IMR-90 (cell line): ENCODE measurements at regions not wholly inside any gene's neighbourhood (a gene's known extent, or its start where the extent isn't known, plus 50 kb on each side); places are given as distances from the start of the nearest gene placed in this dataset.

ENCODE experiments used
- ATAC-seq: fragments of 200-7000 bp; cut with Tn5 transposase; 2 replicates; pipeline ENCODE4 v1.9.1; 2020; ENCODE audit warnings: low read depth, mild to moderate bottlenecking, moderate library complexity
- BruUV-seq: library from RNA; stranded (reverse); fragments of 400-500 nt; replicated peaks from 2 replicates; lab custom pipeline; 2021; lab: Mats Ljungman, UMichigan
- CTCF ChIA-PET: fragments of 300-600 bp; formaldehyde crosslinking; extraction: SDS; loops from one replicate; lab custom pipeline; 2021; ENCODE audit warnings: antibody characterized with exemption; lab: Yijun Ruan, JAX
- POLR2A ChIA-PET: fragments of 300-600 bp; sonication (Branson Sonifier 250); formaldehyde crosslinking; loops from one replicate; lab custom pipeline; 2022; ENCODE audit warnings: antibody characterized with exemption; ENCODE audit not compliant: unreplicated experiment; lab: Charles Lee
- DNase-seq: peaks from one replicate; pipeline ENCODE4 v3.0.0; 2013
- H2AFZ ChIP-seq: replicated peaks from 2 replicates; pipeline ENCODE3; 2013; ENCODE audit warnings: low read length, mild to moderate bottlenecking; ENCODE audit not compliant: poor library complexity
- H2AK5ac ChIP-seq: 2 replicates; pipeline ENCODE4 v1.6.1; 2013; ENCODE audit warnings: low read depth, low read length, inconsistent platforms
- H2AK9ac ChIP-seq: replicated peaks from 2 replicates; pipeline ENCODE3; 2013; ENCODE audit warnings: mild to moderate bottlenecking, low read depth, low read length, moderate library complexity; ENCODE audit not compliant: poor library complexity
- H2BK120ac ChIP-seq: 2 replicates; pipeline ENCODE4 v1.6.1; 2013; ENCODE audit warnings: low read depth, low read length, inconsistent platforms
- H2BK15ac ChIP-seq: 3 replicates; pipeline ENCODE4 v1.6.1; 2013; ENCODE audit warnings: low read depth, low read length, inconsistent platforms
- H2BK20ac ChIP-seq: 2 replicates; pipeline ENCODE4 v1.6.1; 2013; ENCODE audit warnings: low read depth, mild to moderate bottlenecking, inconsistent platforms, low read length, moderate library complexity
- H2BK5ac ChIP-seq: 2 replicates; pipeline ENCODE4 v1.6.1; 2013; ENCODE audit warnings: mild to moderate bottlenecking, low read depth, low read length, inconsistent platforms; ENCODE audit not compliant: poor library complexity, severe bottlenecking
- H3K14ac ChIP-seq: replicated peaks from 2 replicates; pipeline ENCODE4 v1.6.1; 2013; ENCODE audit warnings: low read depth, low read length, inconsistent platforms
- H3K18ac ChIP-seq: 2 replicates; pipeline ENCODE4 v1.6.1; 2013; ENCODE audit warnings: low read depth, low read length, control low read depth
- H3K23ac ChIP-seq: 2 replicates; pipeline ENCODE4 v1.6.1; 2013; ENCODE audit warnings: low read depth, low read length, inconsistent platforms
- H3K27ac ChIP-seq: 2 replicates; pipeline ENCODE4 v1.5.1; 2013; ENCODE audit warnings: mild to moderate bottlenecking, control low read depth, low read length; ENCODE audit not compliant: insufficient read depth
- H3K27me3 ChIP-seq: 2 replicates; pipeline ENCODE4 v1.6.1; 2013; ENCODE audit warnings: low read length; ENCODE audit not compliant: control insufficient read depth, insufficient read depth
- H3K36me3 ChIP-seq: 2 replicates; pipeline ENCODE4 v1.6.1; 2013; ENCODE audit warnings: low read length, mixed read lengths; ENCODE audit not compliant: control insufficient read depth, insufficient read depth
- H3K4ac ChIP-seq: 2 replicates; pipeline ENCODE4 v1.6.1; 2013; ENCODE audit warnings: low read depth, low read length, inconsistent platforms
- H3K4me1 ChIP-seq: 2 replicates; pipeline ENCODE4 v1.6.1; 2013; ENCODE audit warnings: low read length, mixed read lengths; ENCODE audit not compliant: control insufficient read depth, insufficient read depth
- H3K4me2 ChIP-seq: 2 replicates; pipeline ENCODE4 v1.6.1; 2013; ENCODE audit warnings: low read depth, mild to moderate bottlenecking, control low read depth, low read length, moderate library complexity
- H3K4me3 ChIP-seq: 2 replicates; pipeline ENCODE4 v1.5.1; 2013; ENCODE audit warnings: low read depth, mild to moderate bottlenecking, control low read depth, low read length, moderate library complexity; ENCODE audit not compliant: insufficient read depth
- H3K56ac ChIP-seq: 2 replicates; pipeline ENCODE4 v1.6.1; 2013; ENCODE audit warnings: low read length, inconsistent platforms; ENCODE audit not compliant: insufficient read depth; ENCODE audit errors: extremely low read depth
- H3K79me1 ChIP-seq, 2 experiments: 2 replicates each; pipeline ENCODE4 v1.6.1; 2013; ENCODE audit warnings: low read length in 2 of 2, inconsistent platforms in 1 of 2, low read depth in 1 of 2
- H3K9ac ChIP-seq: 2 replicates; pipeline ENCODE4 v1.6.1; 2013; ENCODE audit warnings: low read depth, low read length, control low read depth
- H3K9me1 ChIP-seq: 2 replicates; pipeline ENCODE4 v1.6.1; 2013; ENCODE audit warnings: low read length, inconsistent platforms; ENCODE audit not compliant: insufficient read depth
- H3K9me3 ChIP-seq: 2 replicates; pipeline ENCODE4 v1.6.1; 2013; ENCODE audit warnings: low read length; ENCODE audit not compliant: control insufficient read depth, insufficient read depth
- H4K20me1 ChIP-seq: 2 replicates; pipeline ENCODE4 v1.6.1; 2013; ENCODE audit warnings: low read length, inconsistent platforms; ENCODE audit not compliant: insufficient read depth
- H4K5ac ChIP-seq: 2 replicates; pipeline ENCODE4 v1.6.1; 2013; ENCODE audit warnings: mild to moderate bottlenecking, low read depth, low read length, control low read depth
- H4K8ac ChIP-seq, 2 experiments: 2 replicates each; pipeline ENCODE4 v1.6.1; 2013; ENCODE audit warnings: low read depth in 2 of 2, low read length in 2 of 2, control low read depth in 1 of 2, inconsistent platforms in 1 of 2
- H4K91ac ChIP-seq: 2 replicates; pipeline ENCODE4 v1.6.1; 2013; ENCODE audit warnings: low read depth, low read length, inconsistent platforms; ENCODE audit not compliant: insufficient read depth
- ELK1 ChIP-seq: fragments of 150-350 bp; IDR thresholded peaks from 2 replicates; pipeline ENCODE4 v1.6.1; 2016; ENCODE audit warnings: low read depth, mild to moderate bottlenecking, low read length, moderate library complexity, borderline replicate concordance
- MAZ ChIP-seq: IDR thresholded peaks from 2 replicates; pipeline ENCODE4 v1.6.1; 2012; ENCODE audit warnings: low read depth, mild to moderate bottlenecking, low read length, improper control_type of control experiment, moderate library complexity, borderline replicate concordance
- MXI1 ChIP-seq: IDR thresholded peaks from 2 replicates; pipeline ENCODE4 v1.6.1; 2012; ENCODE audit warnings: low read depth, mild to moderate bottlenecking, low read length, moderate library complexity, borderline replicate concordance
- POLR2A ChIP-seq: IDR thresholded peaks from 2 replicates; pipeline ENCODE4 v1.6.1; 2012; ENCODE audit warnings: mild to moderate bottlenecking, low read depth, low read length
- RAD21 ChIP-seq: IDR thresholded peaks from 2 replicates; pipeline ENCODE4 v1.6.1; 2012; ENCODE audit warnings: low read length, improper control_type of control experiment
- WGBS, 2 experiments: methylation state at CpG; one replicate each; pipeline versions ENCODE4 v1.1.5 to v1.1.7; 2013; ENCODE audit warnings: missing lambda C conversion rate in 2 of 2; ENCODE audit not compliant: insufficient read length in 1 of 2; ENCODE audit errors: extremely low coverage in 2 of 2; 5-methylcytosine and 5-hydroxymethylcytosine counted together
- dilution Hi-C: fragments of 300-500 bp; cut with HindIII; formaldehyde crosslinking; loops from one replicate; pipeline ENCODE4 v1.14.3; 2018; ENCODE audit warnings: low sequenced_read_pairs; ENCODE audit not compliant: unreplicated experiment
- in situ Hi-C: fragments of 300-500 bp; cut with MboI; formaldehyde crosslinking; loops from 3 replicates; pipeline ENCODE4 v1.14.3; 2019; ENCODE audit warnings: low sequenced_read_pairs, inconsistent platforms, mixed read lengths
- intact Hi-C: fragments of 100-400 bp; cut with micrococcal nuclease; formaldehyde crosslinking; loops from 2 replicates; pipeline ENCODE4 v1.10.0; 2022
- TF ChIP-seq, protein P1 (sequence below): conservative IDR thresholded peaks from 2 replicates; pipeline ENCODE4 v1.5.1; 2012; ENCODE audit warnings: mild to moderate bottlenecking, low read depth, low read length, improper control_type of control experiment

DNA sequence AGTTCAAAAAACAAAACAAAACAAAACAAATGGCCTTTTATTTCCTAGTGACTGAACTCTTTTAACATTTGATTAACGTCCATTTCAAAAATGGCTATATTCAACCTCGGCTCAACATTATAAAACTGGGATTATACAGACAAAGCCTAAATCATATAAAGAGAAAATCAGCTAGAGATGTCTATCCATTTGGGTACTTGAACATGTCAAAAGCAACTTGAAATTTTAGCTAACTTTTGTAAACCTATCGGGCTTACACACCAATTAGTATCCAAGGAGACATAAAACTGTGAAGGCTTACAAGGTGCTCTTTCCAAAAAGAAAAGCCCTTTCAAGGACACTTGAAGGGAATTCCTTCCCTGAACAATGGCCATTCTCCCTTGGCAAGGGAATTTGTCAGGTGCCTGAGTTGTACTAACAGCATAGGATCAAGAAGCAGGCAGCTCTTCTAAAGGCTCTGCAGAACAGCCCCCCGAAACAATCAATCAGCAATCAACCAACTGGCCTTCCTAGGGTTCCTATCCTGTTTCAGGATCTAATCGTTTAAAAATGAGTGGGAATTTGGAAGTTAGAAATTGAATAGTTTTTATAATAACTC is 633.7 kb upstream of the HTR2C start:
- Histone ChIP-seq H4K8ac (no peak overlapping the region), H2BK20ac (no peak overlapping the region), H3K9me1 (no peaks in the 10 kb centered on the region), H3K23ac (no peak overlapping the region), H3K4me3 (no peak overlapping the region), H2AK9ac (no peak overlapping the region), H3K36me3 (no peaks in the 10 kb centered on the region), H2AK5ac (no peak overlapping the region), H3K4me1 (no peaks in the 10 kb centered on the region), H4K5ac (no peak overlapping the region), H3K27me3 (no peaks in the 10 kb centered on the region; the same call in 1 of the 2 replicates), H3K18ac (no peak overlapping the region), H2BK5ac (no peak overlapping the region), H3K56ac (no peak overlapping the region), H3K27ac (no peak overlapping the region), H2AFZ (no peak overlapping the region), H3K14ac (no peak overlapping the region), H3K79me1 (no peaks in the 10 kb centered on the region), H3K9ac (no peak overlapping the region), H3K4me2 (no peak overlapping the region), H3K4ac (no peak overlapping the region), H4K20me1 (no peaks in the 10 kb centered on the region), H2BK15ac (no peak overlapping the region), H3K9me3 (peaks cover 5% of the 10 kb centered on the region), H4K91ac (no peak overlapping the region), H2BK120ac (no peak overlapping the region)
- no peak for DNase-seq
- in situ Hi-C loops = no loop called here
- no CpG with 5 or more reads among the region's 5 CpGs for WGBS, 2 experiments
- dilution Hi-C loops = no loop called here
- no TSS peak for BruUV-seq
- intact Hi-C loops = no loop called here
- no peak for ATAC-seq
- TF ChIP-seq POLR2A (no peak), RAD21 (no peak), MAZ (no peak), MXI1 (no peak), ELK1 (no peak)
- TF ChIP-seq, protein P1, sequence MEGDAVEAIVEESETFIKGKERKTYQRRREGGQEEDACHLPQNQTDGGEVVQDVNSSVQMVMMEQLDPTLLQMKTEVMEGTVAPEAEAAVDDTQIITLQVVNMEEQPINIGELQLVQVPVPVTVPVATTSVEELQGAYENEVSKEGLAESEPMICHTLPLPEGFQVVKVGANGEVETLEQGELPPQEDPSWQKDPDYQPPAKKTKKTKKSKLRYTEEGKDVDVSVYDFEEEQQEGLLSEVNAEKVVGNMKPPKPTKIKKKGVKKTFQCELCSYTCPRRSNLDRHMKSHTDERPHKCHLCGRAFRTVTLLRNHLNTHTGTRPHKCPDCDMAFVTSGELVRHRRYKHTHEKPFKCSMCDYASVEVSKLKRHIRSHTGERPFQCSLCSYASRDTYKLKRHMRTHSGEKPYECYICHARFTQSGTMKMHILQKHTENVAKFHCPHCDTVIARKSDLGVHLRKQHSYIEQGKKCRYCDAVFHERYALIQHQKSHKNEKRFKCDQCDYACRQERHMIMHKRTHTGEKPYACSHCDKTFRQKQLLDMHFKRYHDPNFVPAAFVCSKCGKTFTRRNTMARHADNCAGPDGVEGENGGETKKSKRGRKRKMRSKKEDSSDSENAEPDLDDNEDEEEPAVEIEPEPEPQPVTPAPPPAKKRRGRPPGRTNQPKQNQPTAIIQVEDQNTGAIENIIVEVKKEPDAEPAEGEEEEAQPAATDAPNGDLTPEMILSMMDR = no peak
- POLR2A ChIA-PET = no interaction called here
- CTCF ChIA-PET = no interaction called here
